ENCODE measurements at regions not wholly inside any gene's neighbourhood (a gene's known extent, or its start where the extent isn't known, plus 50 kb on each side); places are given as distances from the start of the nearest gene placed in this dataset.
"Not testable (repeated sequence)": the region's sequence is repeated elsewhere in the genome, so short reads cannot be mapped to it uniquely, and the experiment has no call there.

GRCh38 chr14:80286744-80287143 is 75.4 kb upstream of the DIO2 start:
- not testable (repeated sequence) for DNase-seq

- DNase-seq = no peak
Measured at GRCh38 chr14:80278293-80279023, 67.2 kb upstream of the DIO2 start.

- no peak for DNase-seq
Measured at GRCh38 chr14:80275208-80275850, 64.0 kb upstream of the DIO2 start.

- not testable (repeated sequence) for DNase-seq
Measured at GRCh38 chr14:80274310-80274709, 63.0 kb upstream of the DIO2 start.

GRCh38 chr14:80271389-80271788 is 60.1 kb upstream of the DIO2 start:
- DNase-seq = no peak

GRCh38 chr14:80269353-80269925 is 58.1 kb upstream of the DIO2 start:
- DNase-seq = no peak

GRCh38 chr14:80266930-80267329 is 55.6 kb upstream of the DIO2 start:
- no peak for DNase-seq

- DNase-seq = no peak
Measured at GRCh38 chr14:80264702-80265101, 53.4 kb upstream of the DIO2 start.

All from NCI-H187 treated with DMSO at 0.1 percent for 48 hours (cell line).